Astrocyte of the cerebellum (primary cell): ENCODE measurements at regions not wholly inside any gene's neighbourhood (a gene's known extent, or its start where the extent isn't known, plus 50 kb on each side); places are given as distances from the start of the nearest gene placed in this dataset.
"Not testable (repeated sequence)": the region's sequence is repeated elsewhere in the genome, so short reads cannot be mapped to it uniquely, and the experiment has no call there.

Source experiments
- DNase-seq: peaks from one replicate; pipeline ENCODE4 v3.0.0-alpha.2; 2011; ENCODE audit warnings: low read depth
- H3K4me3 ChIP-seq: 2 replicates; pipeline ENCODE4 v1.5.1; 2011; ENCODE audit warnings: mild to moderate bottlenecking, low read depth, low read length, moderate library complexity
- CTCF ChIP-seq: IDR thresholded peaks from 2 replicates; pipeline ENCODE4 v1.5.1; 2012; ENCODE audit warnings: low read length, low read depth, moderate library complexity, mild to moderate bottlenecking; ENCODE audit errors: missing control alignments
- in situ Hi-C: cut with HindIII; loops from 2 replicates; pipeline ENCODE4 v1.10.0; 2017; ENCODE audit warnings: low sequenced_read_pairs

- TF ChIP-seq CTCF, result no peak
- in situ Hi-C loops, result no loop called here
- DNase-seq, result no peak
- no peak overlapping the region for H3K4me3 ChIP-seq
Measured at GRCh38 chr18:25497151-25497794, 145.3 kb upstream of the ZNF521 start.

GRCh38 chr18:25496544-25496943 lies 144.6 kb upstream of the ZNF521 start:
- H3K4me3 ChIP-seq, result no peak overlapping the region
- no peak for DNase-seq
- TF ChIP-seq CTCF, result no peak
- in situ Hi-C loops, result no loop called here

- in situ Hi-C loops, result no loop called here
- no peak for DNase-seq
- TF ChIP-seq CTCF, result no peak
- no peak overlapping the region for H3K4me3 ChIP-seq
Measured at GRCh38 chr18:25495606-25496005, 143.6 kb upstream of the ZNF521 start.

- TF ChIP-seq CTCF, result no peak
- DNase-seq, result no peak
- H3K4me3 ChIP-seq, result no peak overlapping the region
- in situ Hi-C loops, result no loop called here
Measured at GRCh38 chr18:25494888-25495287, 142.9 kb upstream of the ZNF521 start.

GRCh38 chr18:25493401-25493800 lies 141.4 kb upstream of the ZNF521 start:
- in situ Hi-C loops, result no loop called here
- no peak for TF ChIP-seq CTCF
- no peak for DNase-seq
- no peak overlapping the region for H3K4me3 ChIP-seq

GRCh38 chr18:25490316-25490715 lies 138.3 kb upstream of the ZNF521 start:
- TF ChIP-seq CTCF, result no peak
- in situ Hi-C loops, result no loop called here
- no peak for DNase-seq
- H3K4me3 ChIP-seq, result no peak overlapping the region

- in situ Hi-C loops, result no loop called here
- TF ChIP-seq CTCF, result no peak
- no peak overlapping the region for H3K4me3 ChIP-seq
- no peak for DNase-seq
Measured at GRCh38 chr18:25473008-25473407, 121.0 kb upstream of the ZNF521 start.

GRCh38 chr18:25470756-25471524 lies 119.0 kb upstream of the ZNF521 start:
- in situ Hi-C loops, DNase-seq, H3K4me3 ChIP-seq: not testable (repeated sequence)
